Ascending aorta (tissue), 2 donors: ENCODE measurements at regions not wholly inside any gene's neighbourhood (a gene's known extent, or its start where the extent isn't known, plus 50 kb on each side); places are given as distances from the start of the nearest gene placed in this dataset.
"Not testable (repeated sequence)": the region's sequence is repeated elsewhere in the genome, so short reads cannot be mapped to it uniquely, and the experiment has no call there.

Experiments
- DNase-seq, 2 donors: peaks; one replicate each; pipeline ENCODE4 v3.0.0-alpha.2; 2019; ENCODE audit warnings: low spot score in 2 of 2
- H3K27ac ChIP-seq, 2 donors: fragments of 200-600 bp; sonication (generic); one replicate each; pipeline ENCODE4 v1.5.1; 2016 to 2017; ENCODE audit warnings: mild to moderate bottlenecking in 1 of 2
- H3K27me3 ChIP-seq: fragments of 200-600 bp; sonication (generic); one replicate; pipeline ENCODE4 v1.5.1; 2017
- H3K36me3 ChIP-seq, 2 donors: fragments of 200-600 bp; sonication (generic); one replicate each; pipeline ENCODE4 v1.5.1; 2016
- H3K4me1 ChIP-seq, 2 donors: fragments of 200-600 bp; sonication (generic); one replicate each; pipeline ENCODE4 v1.5.1; 2016 to 2017; ENCODE audit warnings: mild to moderate bottlenecking in 1 of 2
- H3K4me3 ChIP-seq, 2 donors: fragments of 200-600 bp; sonication (generic); one replicate each; pipeline ENCODE4 v1.5.1; 2016 to 2017; ENCODE audit warnings: mild to moderate bottlenecking in 1 of 2
- H3K9me3 ChIP-seq, 2 donors: fragments of 200-600 bp; sonication (generic); one replicate each; pipeline ENCODE4 v1.5.1; 2016
- CTCF ChIP-seq, 3 experiments: fragments of 200-600 bp in 2 of 3; fragments of 450-650 bp in 1 of 3; sonication (generic) in 2 of 3; IDR thresholded peaks; one replicate each; pipeline ENCODE4 v1.5.1; 2016 to 2019; ENCODE audit warnings: antibody characterized with exemption in 3 of 3, mild to moderate bottlenecking in 1 of 3, moderate library complexity in 1 of 3
- intact Hi-C: fragments of 100-400 bp; cut with DNase I; formaldehyde crosslinking; loops from one replicate; pipeline ENCODE4 v1.15.1; 2023

- Histone ChIP-seq H3K36me3 (no peaks in the 10 kb centered on the region), H3K9me3 (no peaks in the 10 kb centered on the region), H3K27me3 (no peaks in the 10 kb centered on the region), H3K4me3 (no peak overlapping the region), H3K4me1 (peaks cover 3 to 27% of the 10 kb centered on the region in 2 donors), H3K27ac (peak overlapping the region; percentile 58 to 61)
- TF ChIP-seq CTCF (IDR thresholded peaks at IDR 0.05) = no peak
- intact Hi-C loops = no loop called here
- DNase-seq = no peak
These were observed 50.9 kb upstream of the HSPB3 start for GRCh38 chr5:54404568-54404967.

- Histone ChIP-seq H3K4me3 (no peak overlapping the region), H3K9me3 (no peaks in the 10 kb centered on the region), H3K4me1 (peaks cover 3 to 27% of the 10 kb centered on the region in 2 donors), H3K27ac (peak overlapping the region; percentile 58 to 61), H3K36me3 (no peaks in the 10 kb centered on the region), H3K27me3 (no peaks in the 10 kb centered on the region)
- TF ChIP-seq CTCF (IDR thresholded peaks at IDR 0.05) = no peak
- intact Hi-C loops = no loop called here
- no peak for DNase-seq
These were observed 51.5 kb upstream of the HSPB3 start for GRCh38 chr5:54403885-54404416.

GRCh38 chr5:54403121-54403520, 52.4 kb upstream of the HSPB3 start:
- no peaks in the 10 kb centered on the region for H3K36me3 ChIP-seq
- TF ChIP-seq CTCF (IDR thresholded peaks at IDR 0.05) = no peak
- H3K27me3 ChIP-seq = no peaks in the 10 kb centered on the region
- H3K4me1 ChIP-seq = peaks cover 3 to 27% of the 10 kb centered on the region in 2 donors
- intact Hi-C loops = no loop called here
- H3K9me3 ChIP-seq = no peaks in the 10 kb centered on the region
- peak overlapping the region; percentile 31 to 58 for H3K27ac ChIP-seq
- no peak for DNase-seq
- H3K4me3 ChIP-seq = no peak overlapping the region

GRCh38 chr5:54401515-54401914, 54.0 kb upstream of the HSPB3 start:
- H3K27ac ChIP-seq = no peak overlapping the region
- H3K9me3 ChIP-seq = no peaks in the 10 kb centered on the region
- no peaks in the 10 kb centered on the region for H3K27me3 ChIP-seq
- no peak overlapping the region for H3K4me3 ChIP-seq
- intact Hi-C loops = no loop called here
- H3K4me1 ChIP-seq = peaks cover 3 to 27% of the 10 kb centered on the region in 2 donors
- DNase-seq = no peak
- TF ChIP-seq CTCF (IDR thresholded peaks at IDR 0.05) = no peak
- H3K36me3 ChIP-seq = no peaks in the 10 kb centered on the region

GRCh38 chr5:54398191-54398590, 57.3 kb upstream of the HSPB3 start:
- DNase-seq = no peak
- TF ChIP-seq CTCF (IDR thresholded peaks at IDR 0.05) = no peak
- intact Hi-C loops = no loop called here
- H3K36me3 ChIP-seq = no peaks in the 10 kb centered on the region
- no peaks in the 10 kb centered on the region for H3K27me3 ChIP-seq
- peaks cover 0 to 12% of the 10 kb centered on the region in 2 donors for H3K4me1 ChIP-seq
- no peaks in the 10 kb centered on the region for H3K9me3 ChIP-seq
- no peak overlapping the region for H3K4me3 ChIP-seq
- no peak overlapping the region for H3K27ac ChIP-seq

GRCh38 chr5:54397420-54397819, 58.1 kb upstream of the HSPB3 start:
- no peak for DNase-seq
- H3K27ac ChIP-seq = no peak overlapping the region
- peaks cover 0 to 6% of the 10 kb centered on the region in 2 donors for H3K4me1 ChIP-seq
- intact Hi-C loops = no loop called here
- no peak for TF ChIP-seq CTCF (IDR thresholded peaks at IDR 0.05)
- no peaks in the 10 kb centered on the region for H3K36me3 ChIP-seq
- no peaks in the 10 kb centered on the region for H3K27me3 ChIP-seq
- no peak overlapping the region for H3K4me3 ChIP-seq
- H3K9me3 ChIP-seq = no peaks in the 10 kb centered on the region

- DNase-seq, intact Hi-C loops, H3K4me1 ChIP-seq, H3K27me3 ChIP-seq, H3K36me3 ChIP-seq, H3K4me3 ChIP-seq, H3K27ac ChIP-seq, H3K9me3 ChIP-seq: not testable (repeated sequence)
These were observed 62.5 kb upstream of the HSPB3 start for GRCh38 chr5:54393007-54393406.
